ENCODE measurements at regions not wholly inside any gene's neighbourhood (a gene's known extent, or its start where the extent isn't known, plus 50 kb on each side); places are given as distances from the start of the nearest gene placed in this dataset.
"Not testable (repeated sequence)": the region's sequence is repeated elsewhere in the genome, so short reads cannot be mapped to it uniquely, and the experiment has no call there.

DNA sequence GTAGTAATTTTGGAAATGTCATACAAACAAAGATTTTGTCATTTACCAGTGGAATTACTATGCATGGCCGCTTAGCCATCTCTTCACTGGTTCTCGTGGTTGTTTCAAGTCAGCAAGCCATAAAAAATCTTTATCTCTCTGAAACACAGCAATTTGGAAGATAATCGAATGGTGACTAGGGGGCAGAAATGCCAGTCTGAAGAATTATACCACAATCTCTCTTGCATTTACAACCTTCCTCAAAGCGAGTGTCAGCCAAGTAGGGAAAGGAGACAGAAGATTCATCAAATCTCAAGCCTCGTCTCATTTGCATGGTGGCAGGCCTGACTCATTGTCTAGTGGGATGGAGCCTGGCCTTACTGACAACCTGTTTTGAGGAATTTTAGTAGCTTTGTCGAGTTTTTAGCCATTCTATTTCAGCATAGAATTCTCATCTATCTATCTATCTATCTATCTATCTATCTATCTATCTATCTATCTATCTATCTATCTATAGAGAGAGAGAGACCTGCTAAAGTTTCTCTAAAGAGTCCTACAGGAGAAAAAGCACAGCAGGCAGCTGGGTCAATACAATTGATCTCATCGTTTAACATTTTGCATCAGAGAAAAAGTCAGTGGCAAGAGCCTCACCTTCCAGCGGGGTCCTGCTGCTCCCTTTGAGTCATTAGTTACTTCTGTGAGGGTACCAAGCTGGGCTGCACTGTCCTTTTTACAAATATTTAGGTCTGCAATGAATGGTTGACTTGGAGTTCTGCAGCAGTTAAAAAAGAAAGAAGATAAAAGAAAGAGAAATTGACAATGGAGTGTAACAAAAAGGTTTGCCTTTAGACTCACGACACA, 572.8 kb downstream of the TFAP2A start:
- no peaks in the 10 kb centered on the region for H3K36me3 Mint-ChIP-seq (ENCODE audit: low read depth)
- POLR2A ChIA-PET = no interaction called here
- no peaks in the 10 kb centered on the region for H3K27me3 Mint-ChIP-seq
- CTCF ChIA-PET = no interaction called here
- no peak overlapping the region for H3K27ac Mint-ChIP-seq
- no peak for DNase-seq
- peaks cover 7% of the 10 kb centered on the region for H3K9me3 Mint-ChIP-seq
- H3K4me1 Mint-ChIP-seq = no peaks in the 10 kb centered on the region
- H3K4me3 Mint-ChIP-seq = no peak overlapping the region

DNA sequence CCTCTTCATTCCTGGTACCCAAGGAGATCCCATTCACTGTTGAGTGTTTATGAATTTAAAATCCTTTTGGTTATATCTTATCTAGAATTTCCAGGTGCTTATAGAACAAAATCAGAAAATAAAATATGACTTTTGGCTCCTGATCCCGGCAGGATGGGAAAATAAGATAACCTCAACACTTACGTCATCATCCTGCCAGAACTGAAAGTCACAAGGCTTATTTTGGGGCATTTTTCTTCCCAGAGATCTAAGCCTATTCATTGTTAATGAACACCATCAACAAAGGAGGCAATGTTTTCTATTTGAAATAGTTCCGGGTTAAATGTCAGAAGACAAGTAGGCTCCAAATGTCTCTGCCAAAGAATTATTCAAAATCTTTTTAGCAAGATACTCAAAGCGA, 580.6 kb downstream of the TFAP2A start:
- H3K36me3 Mint-ChIP-seq (ENCODE audit: low read depth) = no peaks in the 10 kb centered on the region
- ChIA-PET POLR2A (no interaction called here), CTCF (no interaction called here)
- H3K27ac Mint-ChIP-seq = no peak overlapping the region
- no peak overlapping the region for H3K4me3 Mint-ChIP-seq
- no peaks in the 10 kb centered on the region for H3K4me1 Mint-ChIP-seq
- no peaks in the 10 kb centered on the region for H3K27me3 Mint-ChIP-seq
- DNase-seq = no peak
- peaks cover 5% of the 10 kb centered on the region for H3K9me3 Mint-ChIP-seq

DNA sequence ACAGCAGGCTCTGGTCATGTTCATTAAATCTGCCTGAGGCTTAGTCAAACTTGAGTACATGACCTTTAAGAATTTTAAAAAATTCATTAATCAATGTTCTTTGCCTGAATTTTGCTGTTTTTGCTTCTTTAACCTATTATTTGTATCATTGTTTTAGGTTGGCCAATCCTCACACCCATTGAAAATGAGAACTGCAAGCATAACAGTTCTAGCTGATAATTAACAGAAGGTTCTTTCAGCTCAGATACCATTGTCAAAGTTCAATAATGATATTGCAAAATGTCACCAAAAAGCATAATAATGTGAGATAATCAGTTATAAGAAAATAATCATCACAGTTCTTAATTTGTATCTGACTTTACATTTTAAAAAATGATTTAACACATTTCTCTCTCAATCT, 583.1 kb downstream of the TFAP2A start:
- H3K36me3 Mint-ChIP-seq (ENCODE audit: low read depth) = no peaks in the 10 kb centered on the region
- POLR2A ChIA-PET = no interaction called here
- no peak overlapping the region for H3K4me3 Mint-ChIP-seq
- no peaks in the 10 kb centered on the region for H3K27me3 Mint-ChIP-seq
- H3K27ac Mint-ChIP-seq = no peak overlapping the region
- CTCF ChIA-PET = no interaction called here
- H3K9me3 Mint-ChIP-seq = peaks cover 2% of the 10 kb centered on the region
- no peak for DNase-seq
- H3K4me1 Mint-ChIP-seq = no peaks in the 10 kb centered on the region

DNA sequence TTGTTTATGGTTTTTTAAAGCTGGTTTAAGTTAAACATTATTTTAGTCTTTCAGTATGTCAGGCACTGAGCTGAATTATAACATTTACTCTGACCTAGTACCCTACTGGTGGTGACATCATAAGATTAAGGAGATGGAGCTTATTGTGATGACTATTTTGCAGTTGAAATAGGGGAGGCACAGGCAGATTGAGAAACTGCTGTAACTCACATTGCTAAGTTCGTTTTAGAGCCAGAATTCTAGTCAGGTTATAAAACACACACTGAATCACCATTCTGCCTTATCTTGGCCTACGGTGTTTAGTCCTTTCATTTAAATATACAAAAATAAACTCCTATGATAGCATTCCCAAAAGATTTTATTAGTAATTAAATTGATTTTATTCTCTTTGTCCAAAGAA, 584.1 kb downstream of the TFAP2A start:
- no peaks in the 10 kb centered on the region for H3K36me3 Mint-ChIP-seq (ENCODE audit: low read depth)
- H3K9me3 Mint-ChIP-seq = no peaks in the 10 kb centered on the region
- no peaks in the 10 kb centered on the region for H3K4me1 Mint-ChIP-seq
- no peak overlapping the region for H3K4me3 Mint-ChIP-seq
- H3K27me3 Mint-ChIP-seq = no peaks in the 10 kb centered on the region
- ChIA-PET CTCF (no interaction called here), POLR2A (no interaction called here)
- no peak overlapping the region for H3K27ac Mint-ChIP-seq
- no peak for DNase-seq

DNA sequence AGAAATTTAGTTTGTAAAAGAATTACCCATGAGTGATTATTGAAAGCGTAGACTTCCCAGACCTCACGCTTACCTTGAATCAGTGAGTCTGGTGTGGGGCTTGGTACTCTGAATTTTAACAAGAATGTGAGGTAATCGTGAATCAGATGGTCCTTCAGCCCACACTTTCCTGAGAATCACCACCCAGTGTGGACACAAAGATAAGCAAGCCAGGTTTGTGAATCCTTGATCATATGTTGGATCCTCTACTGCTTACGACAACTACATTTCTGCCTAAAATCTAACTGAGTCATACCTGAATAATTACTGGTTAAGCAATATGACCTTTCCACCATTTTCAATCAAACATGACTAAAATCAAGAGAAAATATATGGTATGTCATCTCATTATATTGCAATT, 589.3 kb downstream of the TFAP2A start:
- ChIA-PET POLR2A (no interaction called here), CTCF (no interaction called here)
- no peak overlapping the region for H3K4me3 Mint-ChIP-seq
- H3K4me1 Mint-ChIP-seq = no peaks in the 10 kb centered on the region
- H3K9me3 Mint-ChIP-seq = no peaks in the 10 kb centered on the region
- no peaks in the 10 kb centered on the region for H3K36me3 Mint-ChIP-seq (ENCODE audit: low read depth)
- no peak for DNase-seq
- no peaks in the 10 kb centered on the region for H3K27me3 Mint-ChIP-seq
- no peak overlapping the region for H3K27ac Mint-ChIP-seq

DNA sequence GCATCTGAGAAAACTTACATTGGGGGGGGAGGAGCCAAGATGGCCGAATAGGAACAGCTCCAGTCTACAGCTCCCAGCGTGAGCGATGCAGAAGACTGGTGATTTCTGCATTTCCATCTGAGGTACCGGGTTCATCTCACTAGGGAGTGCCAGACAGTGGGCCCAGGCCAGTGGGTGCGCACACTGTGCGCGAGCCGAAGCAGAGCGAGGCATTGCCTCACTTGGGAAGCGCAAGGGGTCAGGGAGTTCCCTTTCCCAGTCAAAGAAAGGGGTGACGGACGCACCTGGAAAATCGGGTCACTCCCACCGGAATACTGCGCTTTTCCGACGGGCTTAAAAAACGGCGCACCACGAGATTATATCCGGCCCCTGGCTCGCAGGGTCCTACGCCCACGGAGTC, 604.1 kb downstream of the TFAP2A start:
- H3K27me3 Mint-ChIP-seq; H3K4me3 Mint-ChIP-seq; POLR2A ChIA-PET; CTCF ChIA-PET; H3K9me3 Mint-ChIP-seq; H3K27ac Mint-ChIP-seq; H3K4me1 Mint-ChIP-seq; DNase-seq; H3K36me3 Mint-ChIP-seq (ENCODE audit: low read depth): not testable (repeated sequence)

DNA sequence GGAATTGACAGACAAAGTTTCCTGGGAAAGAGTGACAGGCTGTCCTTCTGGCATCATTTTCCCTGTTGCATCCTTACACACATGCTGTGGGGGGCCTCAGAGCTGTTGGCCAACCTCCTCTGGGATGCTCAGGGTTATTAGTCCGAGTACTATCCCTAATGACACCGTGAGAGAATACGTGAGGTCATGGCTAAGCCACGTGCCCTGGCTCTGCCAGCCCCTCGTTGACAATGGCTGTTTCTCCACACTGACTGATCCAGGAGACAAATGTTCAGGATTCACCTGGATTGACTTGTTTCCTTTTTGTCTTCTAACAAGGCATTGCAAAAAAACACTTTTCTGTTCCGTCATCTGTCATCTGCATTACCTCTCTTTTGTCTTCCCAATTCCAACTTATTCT, 604.6 kb downstream of the TFAP2A start:
- no peak overlapping the region for H3K4me3 Mint-ChIP-seq
- no peak for DNase-seq
- H3K27me3 Mint-ChIP-seq = no peaks in the 10 kb centered on the region
- H3K27ac Mint-ChIP-seq = no peak overlapping the region
- H3K36me3 Mint-ChIP-seq (ENCODE audit: low read depth) = no peaks in the 10 kb centered on the region
- H3K4me1 Mint-ChIP-seq = no peaks in the 10 kb centered on the region
- CTCF ChIA-PET = no interaction called here
- POLR2A ChIA-PET = no interaction called here
- H3K9me3 Mint-ChIP-seq = no peaks in the 10 kb centered on the region

DNA sequence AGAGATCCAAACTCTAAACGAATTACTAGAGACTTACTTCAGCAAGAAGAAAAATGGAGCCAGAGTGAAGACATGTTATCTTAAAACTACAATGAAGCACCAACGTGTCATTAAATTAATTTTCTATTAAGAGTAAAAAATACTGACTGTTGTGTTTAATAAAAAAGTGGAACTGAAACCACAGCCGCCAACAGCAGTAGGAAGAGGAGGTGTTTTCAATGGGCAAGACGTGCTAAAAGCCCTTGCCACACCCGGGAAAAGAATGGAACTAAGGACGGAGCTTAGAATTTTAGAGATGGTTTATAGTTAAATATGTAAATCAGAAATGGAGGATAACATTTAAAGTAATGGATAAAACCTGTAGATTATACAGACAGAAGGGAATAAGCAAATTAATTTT, 608.7 kb downstream of the TFAP2A start:
- no peaks in the 10 kb centered on the region for H3K36me3 Mint-ChIP-seq (ENCODE audit: low read depth)

DNA sequence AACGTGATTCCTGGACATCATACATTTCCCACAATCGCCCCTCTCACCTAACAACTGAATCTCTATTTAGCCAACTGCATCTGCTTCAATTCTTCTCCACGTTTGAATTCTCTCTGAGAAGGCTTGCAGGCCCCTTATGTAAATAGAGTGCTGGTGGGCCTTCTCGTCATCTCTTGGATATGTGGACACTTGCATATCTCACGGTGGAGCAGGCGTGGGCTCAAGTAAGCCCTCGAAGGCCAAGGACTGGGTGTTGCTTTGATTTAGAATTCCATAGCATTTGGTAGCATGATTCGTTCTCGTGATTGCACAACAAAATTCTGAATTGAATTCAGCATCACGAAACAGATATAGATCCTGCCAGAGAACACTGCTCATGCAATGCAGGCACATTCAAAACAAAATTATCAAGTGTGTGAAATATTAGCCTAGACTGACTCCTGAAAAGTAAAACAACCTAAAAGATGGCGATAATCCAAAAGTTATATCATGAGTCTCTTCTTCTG, 613.6 kb downstream of the TFAP2A start:
- Mint-ChIP-seq H3K27me3 (no peaks in the 10 kb centered on the region), H3K9me3 (no peaks in the 10 kb centered on the region), H3K36me3 (ENCODE audit: low read depth) (no peaks in the 10 kb centered on the region), H3K4me1 (no peaks in the 10 kb centered on the region), H3K4me3 (no peak overlapping the region), H3K27ac (no peak overlapping the region)
- ChIA-PET POLR2A (no interaction called here), CTCF (no interaction called here)
- DNase-seq = no peak

More for the DNA sequence above, 608.7 kb downstream of the TFAP2A start:
- no peaks in the 10 kb centered on the region for H3K4me1 Mint-ChIP-seq
- CTCF ChIA-PET = no interaction called here
- POLR2A ChIA-PET = no interaction called here
- no peak overlapping the region for H3K4me3 Mint-ChIP-seq
- DNase-seq = no peak
- no peaks in the 10 kb centered on the region for H3K9me3 Mint-ChIP-seq
- no peak overlapping the region for H3K27ac Mint-ChIP-seq
- no peaks in the 10 kb centered on the region for H3K27me3 Mint-ChIP-seq

DNA sequence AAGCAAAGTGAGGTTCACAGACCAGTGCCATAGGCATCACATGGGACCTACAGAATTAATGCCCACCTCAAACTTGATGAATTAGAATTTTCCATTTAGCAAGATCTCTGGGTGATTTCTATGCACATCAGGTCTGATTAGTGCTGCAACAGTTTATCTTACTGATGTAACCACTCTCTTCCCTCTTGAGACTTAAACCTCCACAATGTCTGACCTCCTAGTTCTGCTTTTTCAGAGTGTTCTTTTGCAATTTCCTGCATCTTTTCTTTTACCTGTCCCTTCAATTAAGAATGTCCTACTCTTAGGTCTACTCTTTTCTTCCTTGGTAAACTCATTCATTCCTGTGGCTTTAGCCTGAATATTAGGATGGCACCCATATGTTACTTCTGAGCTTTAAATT, 615.3 kb downstream of the TFAP2A start:
- CTCF ChIA-PET = no interaction called here
- POLR2A ChIA-PET = no interaction called here
- no peaks in the 10 kb centered on the region for H3K4me1 Mint-ChIP-seq
- H3K27ac Mint-ChIP-seq = no peak overlapping the region
- DNase-seq = no peak
- H3K9me3 Mint-ChIP-seq = peaks cover 4% of the 10 kb centered on the region
- H3K36me3 Mint-ChIP-seq (ENCODE audit: low read depth) = no peaks in the 10 kb centered on the region
- H3K27me3 Mint-ChIP-seq = no peaks in the 10 kb centered on the region
- no peak overlapping the region for H3K4me3 Mint-ChIP-seq

DNA sequence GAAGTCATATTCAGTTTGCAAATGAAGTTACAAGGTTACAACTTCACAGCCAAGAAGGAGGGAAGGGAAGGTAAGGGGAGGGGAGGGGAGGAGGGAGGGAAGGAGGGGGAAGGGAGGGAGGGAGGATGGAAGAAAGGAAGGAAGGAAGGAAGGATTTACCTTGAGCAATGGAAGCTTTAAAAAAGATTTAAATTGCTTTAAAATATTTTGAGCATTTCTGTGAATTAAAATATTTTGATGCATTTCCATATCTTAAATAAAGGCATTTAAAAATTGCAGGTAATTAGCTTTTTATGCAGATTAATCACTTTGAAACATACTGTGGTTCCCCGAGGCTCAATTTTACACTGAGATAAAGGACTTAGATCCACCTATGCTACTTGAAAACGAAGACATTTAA, 618.0 kb downstream of the TFAP2A start:
- DNase-seq = no peak
- H3K36me3 Mint-ChIP-seq (ENCODE audit: low read depth) = no peaks in the 10 kb centered on the region
- H3K4me1 Mint-ChIP-seq = no peaks in the 10 kb centered on the region
- peaks cover 6% of the 10 kb centered on the region for H3K9me3 Mint-ChIP-seq
- ChIA-PET POLR2A (no interaction called here), CTCF (no interaction called here)
- H3K27me3 Mint-ChIP-seq = no peaks in the 10 kb centered on the region
- no peak overlapping the region for H3K4me3 Mint-ChIP-seq
- no peak overlapping the region for H3K27ac Mint-ChIP-seq

DNA sequence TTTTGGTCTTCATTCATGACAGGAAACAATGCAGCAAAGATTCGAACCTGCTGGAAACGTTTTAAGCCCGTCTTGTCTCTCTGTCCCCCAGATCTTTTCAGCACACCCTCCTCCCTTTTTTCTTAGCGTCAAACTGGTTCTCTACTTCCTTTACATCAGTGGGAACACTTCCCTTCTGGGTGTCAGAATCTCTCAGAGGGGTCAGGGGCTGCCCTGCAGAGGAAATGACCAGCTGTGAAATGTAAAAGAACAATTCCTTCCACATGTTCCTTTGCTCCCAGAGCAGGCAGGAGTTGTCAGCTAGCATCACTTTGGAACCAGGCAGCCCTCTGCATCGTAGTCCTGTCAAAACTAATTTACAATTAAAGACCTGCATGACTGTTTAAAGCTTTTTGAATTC, 619.0 kb downstream of the TFAP2A start:
- no peak for DNase-seq
- Mint-ChIP-seq H3K27me3 (no peaks in the 10 kb centered on the region), H3K27ac (no peak overlapping the region), H3K4me1 (no peaks in the 10 kb centered on the region), H3K36me3 (ENCODE audit: low read depth) (no peaks in the 10 kb centered on the region), H3K9me3 (peaks cover 6% of the 10 kb centered on the region), H3K4me3 (no peak overlapping the region)
- ChIA-PET POLR2A (no interaction called here), CTCF (no interaction called here)

DNA sequence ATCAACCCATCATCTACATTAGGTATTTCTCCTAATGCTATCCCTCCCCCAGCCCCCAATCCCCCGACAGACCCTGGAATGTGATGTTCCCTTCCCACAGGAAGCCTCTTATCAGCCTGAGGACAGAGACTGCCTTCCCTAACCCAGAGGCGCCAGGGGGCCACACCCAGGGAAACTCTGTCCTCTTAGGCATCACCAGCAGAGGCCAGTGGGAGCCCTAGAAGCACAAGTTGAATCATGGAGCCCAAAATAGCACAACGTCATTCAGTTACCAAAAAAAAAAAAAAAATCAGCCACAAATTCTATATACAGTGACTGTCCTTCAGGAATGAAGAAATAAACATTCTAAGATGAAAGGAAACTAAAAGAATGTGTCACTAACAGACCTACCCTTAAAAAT, 625.7 kb downstream of the TFAP2A start:
- CTCF ChIA-PET = no interaction called here
- Mint-ChIP-seq H3K27me3 (no peaks in the 10 kb centered on the region), H3K4me1 (no peaks in the 10 kb centered on the region), H3K27ac (no peak overlapping the region), H3K4me3 (no peak overlapping the region), H3K9me3 (no peaks in the 10 kb centered on the region), H3K36me3 (ENCODE audit: low read depth) (no peaks in the 10 kb centered on the region)
- POLR2A ChIA-PET = no interaction called here
- DNase-seq = no peak

DNA sequence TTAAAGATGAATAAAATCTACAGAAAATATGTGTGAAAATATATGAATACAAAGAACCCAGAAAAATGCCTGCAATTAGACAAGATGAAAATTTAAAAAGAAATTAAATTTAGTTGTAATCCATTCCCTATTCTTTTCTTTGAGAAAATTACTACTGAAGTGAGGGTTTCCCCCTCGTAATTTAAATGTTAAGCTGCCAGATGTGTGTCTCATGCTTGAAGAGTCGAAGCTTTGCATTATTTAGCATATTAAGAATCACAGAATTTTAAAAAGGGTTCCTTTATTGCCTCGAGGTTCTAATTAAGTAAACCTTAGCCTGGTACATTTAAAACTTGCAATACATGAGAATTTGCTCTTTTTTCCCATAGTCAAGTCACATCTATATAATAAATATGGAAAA, 630.1 kb downstream of the TFAP2A start:
- H3K9me3 Mint-ChIP-seq = no peaks in the 10 kb centered on the region
- H3K36me3 Mint-ChIP-seq (ENCODE audit: low read depth) = no peaks in the 10 kb centered on the region
- no peaks in the 10 kb centered on the region for H3K4me1 Mint-ChIP-seq
- no peaks in the 10 kb centered on the region for H3K27me3 Mint-ChIP-seq
- H3K4me3 Mint-ChIP-seq = no peak overlapping the region
- DNase-seq = no peak
- no peak overlapping the region for H3K27ac Mint-ChIP-seq
- POLR2A ChIA-PET = no interaction called here
- CTCF ChIA-PET = no interaction called here

All from activated CD4-positive, alpha-beta T cell treated with anti-CD3 and anti-CD28 coated beads, Interleukin-2, amount 10 ng/mL, durations not matched to agents 7 days and 5 days (primary cell).